NCI-H446 treated with DMSO at 0.1 percent for 48 hours (cell line): ENCODE measurements at regions not wholly inside any gene's neighbourhood (a gene's known extent, or its start where the extent isn't known, plus 50 kb on each side); places are given as distances from the start of the nearest gene placed in this dataset.

Experiments used
- DNase-seq: peaks from one replicate; lab custom pipeline; 2025; lab: John Stamatoyannopoulos, UW

DNA sequence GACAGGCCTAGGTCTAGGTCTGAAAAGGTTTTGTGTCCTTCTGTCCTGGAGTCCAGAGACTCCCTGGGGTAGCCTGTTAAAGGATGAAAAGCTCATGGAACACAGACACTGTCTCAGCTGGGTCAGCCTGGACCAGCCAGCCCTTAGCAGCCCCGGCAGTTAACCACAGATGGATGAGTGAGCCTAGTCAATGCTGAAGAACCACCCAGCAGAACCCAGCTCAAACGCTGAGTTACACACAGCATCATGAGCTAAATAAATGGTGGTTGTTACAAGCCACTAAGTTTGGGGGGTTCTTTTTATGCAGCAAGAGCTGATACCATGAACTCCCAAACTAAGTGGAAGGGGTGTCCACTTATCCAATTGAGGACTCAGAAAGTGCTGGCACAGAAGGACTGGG lies 472.8 kb upstream of the PROK2 start:
- no peak for DNase-seq

DNA sequence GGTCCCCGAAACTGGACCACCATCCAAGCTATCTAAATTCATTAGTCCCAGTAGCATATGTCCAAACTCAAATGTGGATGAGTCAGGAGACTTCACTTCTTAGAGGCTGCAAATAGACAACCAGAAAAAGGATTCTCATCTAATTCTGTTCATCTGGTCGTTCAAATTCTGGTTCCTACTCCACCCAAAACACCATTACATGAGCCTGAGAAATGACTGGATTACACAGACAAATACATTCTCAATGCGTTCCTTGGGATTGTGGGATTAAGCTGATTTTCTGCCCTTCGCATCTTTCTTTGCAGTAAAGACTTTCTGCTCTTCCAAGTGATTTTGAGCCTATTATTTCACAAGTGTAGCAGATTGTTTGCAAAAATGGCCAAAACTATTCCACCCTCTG lies 472.3 kb upstream of the PROK2 start:
- no peak for DNase-seq

DNA sequence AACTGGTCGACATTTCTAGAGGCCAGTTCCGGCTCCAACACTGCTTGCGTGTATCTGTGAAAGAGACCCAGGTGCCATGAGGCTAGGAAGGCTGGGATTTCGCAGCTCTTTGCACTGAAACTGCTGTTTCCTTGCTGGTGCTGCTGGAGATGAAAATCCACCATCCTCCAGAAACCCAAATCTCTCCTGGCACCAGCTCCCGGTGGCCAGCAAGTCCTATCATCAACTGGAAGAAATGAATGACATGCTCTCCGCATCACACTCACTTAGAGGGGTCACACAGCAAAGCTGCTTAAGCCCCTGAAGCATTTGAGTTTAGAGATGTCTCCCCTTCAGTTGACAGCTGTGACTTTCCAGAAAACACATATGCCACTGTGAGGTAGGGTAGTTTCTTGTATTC lies 471.8 kb upstream of the PROK2 start:
- no peak for DNase-seq

DNA sequence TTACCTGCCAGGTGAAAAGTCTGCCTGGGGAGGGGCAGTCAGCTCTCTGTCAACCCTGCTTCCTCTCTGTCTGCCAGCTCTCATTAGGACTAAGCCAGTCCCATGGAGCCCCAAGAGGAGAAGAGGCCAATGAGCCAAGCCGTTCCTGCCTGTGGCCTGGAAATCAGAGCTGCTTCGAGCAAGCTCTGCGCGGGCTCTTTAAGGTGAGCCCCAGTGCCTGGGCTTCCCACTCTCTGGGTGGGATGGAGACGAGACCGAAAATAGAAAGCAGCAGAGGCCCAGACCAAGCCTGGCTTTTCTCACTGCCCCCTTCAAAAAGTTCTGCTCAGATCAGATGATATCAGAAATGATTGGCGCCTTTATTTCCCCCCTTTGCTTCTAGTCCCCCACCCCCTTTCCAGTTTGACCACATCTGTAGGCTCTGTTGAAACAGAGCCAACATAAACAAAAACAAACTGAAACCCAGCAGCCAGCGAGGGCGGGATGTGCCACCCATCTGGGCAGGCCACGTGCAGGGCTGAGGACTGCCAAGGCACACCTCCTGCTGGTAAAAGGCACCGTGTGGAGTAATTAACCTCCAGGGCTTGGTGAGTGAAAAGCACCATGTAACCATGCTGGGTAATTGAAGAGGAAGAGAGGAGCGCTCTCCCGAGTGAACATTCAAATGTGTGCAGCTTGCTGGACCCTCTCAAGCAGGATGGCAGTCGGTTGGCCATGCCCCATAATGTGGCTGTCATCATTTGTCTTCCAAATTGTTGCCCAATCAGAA lies 471.0 kb upstream of the PROK2 start:
- peak; percentile 28 for DNase-seq

DNA sequence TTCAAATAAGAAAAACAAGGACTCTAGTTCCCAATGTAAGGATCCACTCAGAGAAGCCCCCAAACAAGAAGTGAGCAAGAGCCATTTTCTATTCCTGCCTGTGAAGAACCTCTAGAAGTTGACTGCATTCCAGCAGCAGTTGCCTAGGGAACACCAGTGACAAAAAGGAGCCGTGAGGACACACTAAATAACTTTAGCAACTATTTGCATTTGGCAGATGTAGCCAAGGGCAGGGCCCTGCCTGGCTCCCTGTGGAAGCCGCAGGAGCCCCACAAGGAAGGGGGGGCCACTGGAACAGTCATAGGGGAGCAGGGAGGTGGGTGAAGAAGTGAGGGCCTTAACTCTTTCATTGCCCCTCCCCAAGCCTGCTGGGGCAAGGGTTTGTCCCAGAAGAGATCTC lies 470.2 kb upstream of the PROK2 start:
- DNase-seq = no peak

DNA sequence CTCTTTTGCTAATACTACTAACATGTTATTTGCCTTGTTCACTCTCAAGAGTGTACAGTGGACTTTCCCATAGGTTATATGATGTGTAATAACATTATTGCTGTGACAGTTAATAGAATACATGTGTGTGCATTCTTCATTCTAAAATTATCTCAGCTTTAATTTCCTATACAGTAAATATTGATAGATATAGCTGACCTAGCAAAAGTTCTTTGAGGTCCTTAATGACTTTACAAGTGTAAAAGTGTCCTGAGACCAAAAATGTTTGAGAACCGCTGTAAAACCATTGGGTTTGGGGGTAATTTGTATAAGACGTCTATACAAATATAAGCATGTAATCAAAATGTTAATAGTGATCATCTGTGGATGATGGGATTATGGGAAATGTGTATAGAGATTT lies 469.5 kb upstream of the PROK2 start:
- DNase-seq = no peak

DNA sequence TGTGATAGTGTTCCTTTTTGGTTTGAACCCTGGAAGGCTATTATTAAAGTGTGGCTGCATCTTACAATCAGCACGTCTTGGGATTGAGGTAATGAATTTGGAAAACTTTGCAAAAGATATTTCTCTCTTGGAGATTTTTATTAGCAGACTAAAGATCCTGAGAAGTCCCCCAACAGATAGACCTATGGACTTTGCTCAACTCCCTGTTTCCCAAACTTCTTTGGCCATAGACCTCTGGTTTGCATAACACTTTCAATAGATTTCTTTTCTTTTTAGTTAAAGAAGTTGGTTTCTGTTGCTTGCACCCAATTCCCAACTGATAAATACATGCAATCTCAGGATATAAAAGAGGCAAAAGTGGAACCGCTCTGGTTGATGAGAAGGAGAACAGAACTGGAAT lies 465.8 kb upstream of the PROK2 start:
- DNase-seq = no peak

DNA sequence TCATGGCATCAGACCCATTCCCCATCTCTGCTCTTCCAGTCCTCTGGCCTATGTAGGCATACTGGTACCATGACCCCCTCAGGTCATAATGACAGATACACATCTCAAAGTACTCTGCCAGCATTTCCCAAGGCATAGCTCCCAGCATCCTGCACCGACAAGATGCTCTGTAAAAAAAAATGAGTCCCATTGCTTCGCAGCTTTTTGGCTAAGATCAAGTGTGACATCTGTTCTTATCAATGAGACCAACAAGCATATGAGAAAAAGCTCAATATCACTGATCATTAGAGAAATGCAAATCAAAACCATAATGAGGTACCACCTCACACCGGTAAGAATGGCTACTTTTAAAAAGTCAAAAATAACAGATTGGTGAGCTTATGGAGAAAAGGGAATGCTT lies 463.9 kb upstream of the PROK2 start:
- DNase-seq = no peak

DNA sequence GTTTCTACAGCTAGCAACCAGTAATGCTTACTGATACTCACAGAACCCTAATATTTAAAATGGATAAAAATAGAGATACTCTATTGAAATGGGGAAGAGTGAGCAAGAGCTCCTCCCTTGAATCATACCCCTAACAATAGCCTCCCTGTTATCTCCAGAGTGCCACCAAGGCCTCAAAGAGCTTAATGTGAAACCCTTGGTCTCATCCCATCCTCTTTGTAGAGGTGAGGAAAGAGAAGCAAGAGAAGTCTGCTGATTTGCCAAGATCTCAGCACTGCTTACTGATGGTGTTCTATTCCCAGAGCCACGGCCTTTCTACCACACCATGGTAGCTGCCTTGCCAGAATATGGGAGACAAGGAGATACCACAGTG lies 463.4 kb upstream of the PROK2 start:
- no peak for DNase-seq

DNA sequence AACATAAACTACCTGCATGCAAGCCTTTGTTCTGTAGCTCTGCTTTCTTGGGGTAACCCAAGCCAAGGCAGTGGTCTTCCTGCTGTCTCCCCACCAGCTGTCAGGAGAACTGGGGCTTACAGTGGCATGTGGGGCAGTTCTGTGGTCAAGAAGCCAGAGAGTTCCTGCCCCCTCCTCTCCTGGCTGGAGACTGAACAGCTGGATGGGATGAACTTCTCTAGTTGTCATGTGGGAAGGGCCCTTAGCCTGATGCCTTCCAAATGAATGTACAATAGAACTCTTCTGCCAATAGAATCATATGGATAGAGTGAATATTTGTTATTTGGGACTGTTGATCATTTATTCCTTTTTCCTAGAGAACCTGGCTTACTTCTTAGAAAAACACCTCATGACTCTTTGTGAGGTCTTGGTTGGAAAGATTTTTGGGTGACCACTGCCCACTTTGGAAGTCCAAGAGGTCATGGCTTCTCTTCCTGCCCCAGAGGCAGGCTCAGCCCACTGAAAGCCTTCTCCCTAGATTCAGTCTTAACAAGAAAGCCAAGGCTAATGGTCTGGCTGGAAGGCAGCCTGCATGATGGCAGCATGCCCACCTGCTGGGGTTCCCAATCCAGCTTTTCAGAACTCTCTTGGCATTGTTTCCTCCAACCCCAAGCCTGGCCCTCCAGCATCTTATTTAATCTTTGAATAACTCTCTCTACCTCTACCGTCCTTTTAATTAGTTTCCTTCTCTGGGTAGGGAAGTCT lies 462.9 kb upstream of the PROK2 start:
- DNase-seq = peak; percentile 43

DNA sequence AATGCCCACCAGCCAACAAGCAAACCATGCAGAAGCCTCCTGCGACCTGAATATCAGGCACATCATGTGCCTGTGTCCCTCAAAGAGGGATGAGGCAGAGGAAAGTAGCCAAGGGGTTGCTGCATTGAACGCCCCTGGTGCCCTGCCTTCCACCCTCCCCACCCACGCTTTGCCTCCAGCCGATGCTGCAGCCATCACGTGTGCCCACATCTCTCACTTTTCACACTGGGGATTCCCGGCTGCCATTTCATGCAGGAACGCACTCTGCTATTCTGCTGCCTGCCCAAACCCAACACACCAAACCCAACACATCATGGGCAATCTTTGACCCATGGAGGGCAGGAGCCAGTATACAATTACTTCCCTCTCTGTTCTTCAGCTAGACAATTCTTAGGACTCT lies 462.2 kb upstream of the PROK2 start:
- no peak for DNase-seq

DNA sequence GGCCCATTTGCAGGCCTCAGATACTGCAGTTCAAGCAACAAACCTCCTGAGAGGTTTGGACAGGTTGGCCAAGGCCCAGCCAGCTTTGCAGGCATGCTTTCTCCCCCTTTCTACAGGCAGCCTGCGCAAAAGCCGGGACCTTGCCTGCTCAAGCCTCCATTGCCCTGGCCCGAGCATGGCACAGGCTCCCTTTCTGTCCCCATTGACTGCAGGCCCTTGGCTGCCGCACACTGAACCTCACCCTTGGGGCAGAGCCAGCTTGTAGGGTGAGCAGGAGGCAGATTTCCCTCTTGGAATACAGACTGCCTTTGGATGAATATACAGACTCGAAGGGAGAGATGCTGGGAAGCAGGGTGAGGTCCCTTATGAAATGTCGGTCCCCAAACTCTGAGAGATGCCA lies 461.7 kb upstream of the PROK2 start:
- no peak for DNase-seq

DNA sequence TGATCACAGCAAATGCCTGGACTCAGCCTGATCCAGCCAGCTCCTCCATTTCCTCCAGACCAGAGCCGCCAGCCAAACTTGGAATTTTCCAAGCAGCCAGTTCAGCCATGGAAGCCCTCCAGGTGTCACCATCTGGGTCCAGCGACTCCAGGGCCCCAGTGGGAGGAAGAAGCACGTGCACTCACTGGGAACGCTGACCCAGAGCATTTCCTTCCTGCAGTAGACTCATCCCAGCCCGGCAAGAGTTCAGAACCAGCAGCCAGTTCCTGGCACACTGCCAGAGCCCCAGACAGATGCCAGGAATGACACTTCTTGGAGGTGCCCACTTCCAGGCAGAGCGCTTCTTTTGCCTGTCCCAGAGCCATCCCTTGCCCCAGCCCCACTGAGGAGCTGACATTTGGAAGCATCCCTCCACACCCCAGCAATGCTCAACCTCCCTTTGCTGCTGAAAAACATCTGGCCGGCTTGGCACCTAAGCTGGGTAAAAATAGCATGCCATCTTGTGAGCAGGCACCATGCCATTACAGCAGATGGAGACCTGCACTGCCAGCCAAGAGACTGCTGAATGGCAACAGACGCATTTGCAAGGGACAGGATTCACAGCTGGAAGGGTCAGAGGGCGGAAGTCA lies 460.3 kb upstream of the PROK2 start:
- DNase-seq = peak; percentile 82

DNA sequence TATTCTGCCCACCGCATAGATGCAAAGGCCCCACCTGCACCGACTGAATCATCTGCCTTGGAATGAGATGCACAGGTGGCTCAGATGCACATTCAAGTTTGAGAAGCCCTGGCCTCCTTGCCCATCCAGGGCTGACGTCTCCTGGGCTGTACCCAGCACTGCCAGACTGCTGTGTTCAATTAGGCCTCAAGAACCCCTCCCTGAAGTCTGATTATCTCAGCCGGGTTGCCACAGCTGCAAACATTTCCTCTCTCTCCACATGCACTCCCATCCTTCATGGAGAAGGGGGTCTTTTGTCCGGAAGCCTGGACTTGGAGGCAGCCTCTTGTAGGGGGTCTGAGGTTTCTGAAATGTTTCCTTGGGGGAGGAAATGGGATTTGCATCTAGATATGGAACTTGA lies 459.4 kb upstream of the PROK2 start:
- DNase-seq = no peak

DNA sequence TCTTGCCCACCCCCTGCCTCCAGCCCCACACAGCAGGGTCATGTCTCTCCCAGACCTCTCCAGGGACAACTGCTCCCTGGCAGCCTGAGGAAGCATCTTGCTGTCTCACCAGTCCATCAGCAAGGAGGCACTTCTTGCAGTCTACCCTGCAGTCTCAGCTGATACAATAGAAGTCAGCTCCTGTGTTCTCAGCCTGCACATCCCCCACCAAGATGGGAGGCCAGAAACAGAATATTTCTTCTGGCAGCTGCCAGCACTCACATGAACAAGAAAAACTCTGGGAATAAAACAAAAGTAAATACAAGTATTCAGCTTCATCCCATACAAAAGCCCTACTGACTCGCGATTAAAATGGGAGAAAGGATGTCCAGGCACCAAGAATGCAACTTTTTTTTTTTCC lies 457.4 kb upstream of the PROK2 start:
- no peak for DNase-seq

DNA sequence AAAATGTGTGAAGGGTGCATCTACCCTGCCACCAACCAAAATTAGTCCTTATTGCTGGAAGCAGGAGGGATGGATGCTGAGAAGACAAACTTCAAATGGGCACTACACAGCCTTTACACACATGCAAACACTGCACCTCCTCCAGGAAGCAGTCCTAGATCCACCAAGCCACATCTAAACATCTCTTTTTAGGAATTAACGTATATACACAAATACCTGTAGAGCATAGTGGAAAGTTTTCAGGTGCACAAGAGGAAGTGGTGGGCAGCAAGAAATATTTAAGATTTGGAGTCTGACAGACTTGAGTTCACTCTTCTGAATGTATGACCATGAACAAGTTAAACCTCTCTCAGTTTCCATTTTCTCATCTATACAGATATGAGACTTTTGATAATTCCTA lies 456.6 kb upstream of the PROK2 start:
- no peak for DNase-seq

DNA sequence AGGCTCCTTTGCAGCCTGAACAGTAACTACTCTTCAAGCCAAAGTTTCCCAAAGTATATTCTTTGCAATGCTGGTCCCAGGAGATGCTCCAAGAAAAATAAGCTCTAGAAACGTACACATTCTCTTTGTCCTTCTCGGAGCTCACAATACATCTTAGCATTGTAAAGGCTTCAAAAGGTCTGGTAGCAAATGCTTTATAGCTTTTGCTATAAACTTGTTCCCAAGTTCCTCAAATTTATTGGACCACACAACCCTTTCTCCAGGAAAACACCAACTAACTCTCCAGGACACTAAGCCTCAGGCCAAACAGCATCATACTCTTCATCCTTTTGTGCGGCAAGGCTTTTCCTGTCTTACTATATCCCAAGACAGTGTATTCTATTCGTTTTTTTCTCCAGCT lies 455.6 kb upstream of the PROK2 start:
- DNase-seq = no peak

DNA sequence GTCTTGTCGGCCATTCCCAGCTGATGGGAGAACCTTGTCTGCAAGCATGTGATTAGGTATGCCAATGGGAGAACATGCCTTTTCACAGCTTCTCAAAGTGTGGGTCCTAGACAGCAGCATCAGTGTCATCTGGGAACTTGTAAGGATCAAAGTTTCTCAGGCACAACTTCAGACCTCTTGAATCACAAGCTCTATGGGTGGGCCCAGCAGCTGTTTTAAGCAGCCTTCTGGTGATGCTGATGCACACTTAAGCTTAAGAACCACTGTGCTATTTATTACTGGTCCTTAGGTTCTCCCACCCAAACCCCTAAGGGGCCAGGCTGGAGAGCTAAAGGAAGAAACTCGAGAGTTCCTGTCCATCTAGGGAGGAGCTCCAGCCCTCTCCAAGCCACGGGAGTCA lies 453.9 kb upstream of the PROK2 start:
- DNase-seq = no peak

DNA sequence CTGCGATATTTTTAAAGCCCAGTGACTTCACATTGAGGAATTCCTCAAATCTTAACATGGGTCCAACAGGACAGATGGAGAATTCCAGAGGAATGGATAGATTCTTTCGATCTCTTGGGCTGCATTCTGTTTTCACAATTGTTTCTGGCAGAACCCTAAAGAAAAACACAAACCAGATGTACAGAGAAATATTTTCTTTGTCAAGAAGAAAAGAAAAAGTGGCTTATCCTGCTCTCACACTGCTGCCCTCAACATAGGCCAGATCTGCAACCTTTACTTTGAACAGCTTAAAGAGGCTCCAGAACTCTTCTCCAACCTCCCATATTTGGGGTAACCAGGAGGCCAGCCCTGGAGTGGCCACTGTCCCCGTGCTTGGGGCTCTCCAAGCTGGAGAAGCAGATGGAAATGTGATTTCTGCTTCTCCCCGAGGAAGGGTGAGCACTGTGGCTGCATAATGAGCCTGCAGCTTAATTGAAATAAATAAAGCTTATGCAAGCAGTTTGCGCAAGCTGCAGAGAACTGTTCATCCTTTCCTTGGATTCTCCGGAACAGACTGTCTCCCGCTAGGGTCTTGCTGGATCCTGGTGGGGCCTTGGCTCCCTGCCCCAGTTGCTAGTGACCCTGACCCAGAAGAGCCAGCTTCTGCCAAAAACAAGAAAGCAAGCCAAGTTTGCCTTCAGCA lies 453.2 kb upstream of the PROK2 start:
- DNase-seq = no peak

DNA sequence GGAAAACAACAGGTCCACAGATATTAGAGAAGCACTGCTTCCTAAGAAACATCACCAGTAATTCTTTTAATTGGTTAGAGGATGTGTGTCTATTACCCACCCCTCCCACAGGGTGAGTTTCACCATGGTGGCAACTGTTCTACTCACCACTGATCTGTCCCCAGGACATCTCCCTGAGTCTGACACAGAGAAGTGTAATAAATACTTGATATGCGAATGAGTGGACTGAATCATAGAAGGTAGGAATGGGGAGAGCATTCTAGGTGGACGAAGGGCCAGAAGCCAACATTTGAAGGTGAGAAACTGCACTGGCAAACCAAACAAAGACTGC lies 452.7 kb upstream of the PROK2 start:
- DNase-seq = no peak

DNA sequence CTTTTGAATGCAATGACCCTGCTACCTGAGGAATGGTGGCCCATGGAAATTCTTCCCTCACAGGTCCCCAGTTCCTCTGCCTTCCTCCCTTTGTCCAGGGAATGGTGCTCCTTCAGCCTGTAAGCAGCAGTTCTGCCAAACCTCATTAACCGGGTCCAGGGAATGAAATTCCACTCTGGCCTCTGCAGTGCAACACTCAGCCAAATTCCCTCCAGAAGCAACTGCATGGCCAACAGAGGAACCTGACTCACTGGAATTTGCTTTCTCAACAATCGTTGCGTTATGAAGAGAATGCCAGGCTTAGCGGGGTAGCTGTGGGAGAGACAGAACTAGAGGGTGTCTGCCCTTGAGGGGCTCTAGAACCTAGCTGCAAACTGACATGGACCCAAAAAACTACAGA lies 449.4 kb upstream of the PROK2 start:
- no peak for DNase-seq

DNA sequence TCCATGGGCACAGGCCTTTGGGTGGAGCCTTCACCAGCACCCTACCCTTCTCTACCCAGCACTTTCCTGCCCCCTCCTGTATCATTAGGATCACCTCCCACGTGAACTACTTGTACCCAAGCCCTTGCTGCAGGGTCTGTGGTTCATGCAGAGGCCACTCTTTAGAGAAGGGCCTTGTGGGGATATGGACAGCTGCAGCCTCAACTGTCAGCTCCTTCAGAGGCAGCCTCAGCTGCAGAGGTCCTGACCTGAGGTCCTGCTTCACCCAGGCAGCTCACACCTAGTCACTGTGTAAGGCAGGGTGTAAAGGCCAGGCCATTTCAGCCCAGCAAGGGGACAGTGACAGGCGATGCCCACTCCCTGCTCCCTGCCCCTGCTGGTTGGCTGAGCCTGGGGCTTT lies 448.6 kb upstream of the PROK2 start:
- DNase-seq = no peak

DNA sequence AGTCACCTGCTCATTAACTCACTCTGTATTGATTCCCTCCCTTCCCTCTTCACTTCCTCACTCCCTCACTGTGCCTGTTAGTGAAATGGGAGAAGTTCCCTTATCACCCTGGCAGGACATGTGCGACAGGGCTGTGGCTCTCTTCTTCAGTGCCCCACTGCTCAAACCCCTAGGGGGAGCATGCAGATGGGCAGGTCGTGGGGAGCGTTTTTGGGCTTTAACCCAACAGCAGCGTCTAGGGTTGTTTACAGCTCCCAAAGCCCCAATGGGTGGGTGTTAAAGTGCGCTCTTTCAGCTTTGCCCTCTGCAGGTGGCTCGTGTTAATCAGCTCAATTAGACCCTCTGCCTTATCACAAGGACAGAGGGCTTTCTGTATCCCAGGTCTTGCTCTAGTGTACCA lies 447.8 kb upstream of the PROK2 start:
- DNase-seq = no peak
